ENCODE measurements at regions not wholly inside any gene's neighbourhood (a gene's known extent, or its start where the extent isn't known, plus 50 kb on each side); places are given as distances from the start of the nearest gene placed in this dataset.

- TF ChIP-seq, protein P1, sequence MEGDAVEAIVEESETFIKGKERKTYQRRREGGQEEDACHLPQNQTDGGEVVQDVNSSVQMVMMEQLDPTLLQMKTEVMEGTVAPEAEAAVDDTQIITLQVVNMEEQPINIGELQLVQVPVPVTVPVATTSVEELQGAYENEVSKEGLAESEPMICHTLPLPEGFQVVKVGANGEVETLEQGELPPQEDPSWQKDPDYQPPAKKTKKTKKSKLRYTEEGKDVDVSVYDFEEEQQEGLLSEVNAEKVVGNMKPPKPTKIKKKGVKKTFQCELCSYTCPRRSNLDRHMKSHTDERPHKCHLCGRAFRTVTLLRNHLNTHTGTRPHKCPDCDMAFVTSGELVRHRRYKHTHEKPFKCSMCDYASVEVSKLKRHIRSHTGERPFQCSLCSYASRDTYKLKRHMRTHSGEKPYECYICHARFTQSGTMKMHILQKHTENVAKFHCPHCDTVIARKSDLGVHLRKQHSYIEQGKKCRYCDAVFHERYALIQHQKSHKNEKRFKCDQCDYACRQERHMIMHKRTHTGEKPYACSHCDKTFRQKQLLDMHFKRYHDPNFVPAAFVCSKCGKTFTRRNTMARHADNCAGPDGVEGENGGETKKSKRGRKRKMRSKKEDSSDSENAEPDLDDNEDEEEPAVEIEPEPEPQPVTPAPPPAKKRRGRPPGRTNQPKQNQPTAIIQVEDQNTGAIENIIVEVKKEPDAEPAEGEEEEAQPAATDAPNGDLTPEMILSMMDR (IDR thresholded peaks at IDR 0.05; ENCODE audit: control extremely low read depth in 1 of 3, insufficient read depth in 1 of 3, low read depth in 1 of 3, low read length in 3 of 3) = no peak
- TF ChIP-seq EZH2 (IDR thresholded peaks at IDR 0.05; ENCODE audit: low read depth, low read length, severe bottlenecking) (no peak), TEAD4 (IDR thresholded peaks at IDR 0.05; ENCODE audit: low read depth, low read length) (no peak), TAF1 (IDR thresholded peaks at IDR 0.05; ENCODE audit: low read depth, low read length) (no peak)
These were observed 202.6 kb downstream of the MDFIC start for GRCh38 chr7:115124409-115124939.
